ENCODE measurements at regions not wholly inside any gene's neighbourhood (a gene's known extent, or its start where the extent isn't known, plus 50 kb on each side); places are given as distances from the start of the nearest gene placed in this dataset.

GRCh38 chr4:11259837-11260236, 168.9 kb downstream of the HS3ST1 start:
- no peak for DNase-seq
- no peaks in the 10 kb centered on the region for H3K36me3 Mint-ChIP-seq (ENCODE audit: low read depth)
- POLR2A ChIA-PET: no interaction called here
- H3K9me3 Mint-ChIP-seq: no peaks in the 10 kb centered on the region
- H3K27ac Mint-ChIP-seq: no peak overlapping the region
- no peaks in the 10 kb centered on the region for H3K4me1 Mint-ChIP-seq
- CTCF ChIA-PET: no interaction called here
- H3K27me3 Mint-ChIP-seq: no peaks in the 10 kb centered on the region
- H3K4me3 Mint-ChIP-seq: no peak overlapping the region

- H3K4me3 Mint-ChIP-seq: no peak overlapping the region
- no peaks in the 10 kb centered on the region for H3K27me3 Mint-ChIP-seq
- ChIA-PET POLR2A (no interaction called here), CTCF (no interaction called here)
- no peak for DNase-seq
- H3K36me3 Mint-ChIP-seq (ENCODE audit: low read depth): no peaks in the 10 kb centered on the region
- H3K9me3 Mint-ChIP-seq: no peaks in the 10 kb centered on the region
- H3K27ac Mint-ChIP-seq: no peak overlapping the region
- peaks cover 2% of the 10 kb centered on the region for H3K4me1 Mint-ChIP-seq
These were observed 176.5 kb downstream of the HS3ST1 start for GRCh38 chr4:11252149-11252548.

GRCh38 chr4:11250510-11250909, 178.2 kb downstream of the HS3ST1 start:
- no peaks in the 10 kb centered on the region for H3K9me3 Mint-ChIP-seq
- H3K27ac Mint-ChIP-seq: no peak overlapping the region
- POLR2A ChIA-PET: no interaction called here
- H3K4me1 Mint-ChIP-seq: peaks cover 2% of the 10 kb centered on the region
- H3K27me3 Mint-ChIP-seq: no peaks in the 10 kb centered on the region
- DNase-seq: no peak
- no peaks in the 10 kb centered on the region for H3K36me3 Mint-ChIP-seq (ENCODE audit: low read depth)
- no peak overlapping the region for H3K4me3 Mint-ChIP-seq
- CTCF ChIA-PET: interaction anchor here (0.7 kb wide), 1 partner anchor 68 kb away, joined by 3 read pairs; no protein-coding TSS in a partner anchor

GRCh38 chr4:11232015-11232414, 196.7 kb downstream of the HS3ST1 start:
- H3K36me3 Mint-ChIP-seq (ENCODE audit: low read depth): no peaks in the 10 kb centered on the region
- H3K9me3 Mint-ChIP-seq: peaks cover 3% of the 10 kb centered on the region
- H3K27ac Mint-ChIP-seq: no peak overlapping the region
- no peaks in the 10 kb centered on the region for H3K4me1 Mint-ChIP-seq
- POLR2A ChIA-PET: no interaction called here
- no peak overlapping the region for H3K4me3 Mint-ChIP-seq
- DNase-seq: no peak
- CTCF ChIA-PET: no interaction called here
- H3K27me3 Mint-ChIP-seq: no peaks in the 10 kb centered on the region

- CTCF ChIA-PET: no interaction called here
- no peak overlapping the region for H3K4me3 Mint-ChIP-seq
- no peak overlapping the region for H3K27ac Mint-ChIP-seq
- peaks cover 3% of the 10 kb centered on the region for H3K9me3 Mint-ChIP-seq
- DNase-seq: no peak
- no peaks in the 10 kb centered on the region for H3K4me1 Mint-ChIP-seq
- H3K27me3 Mint-ChIP-seq: no peaks in the 10 kb centered on the region
- H3K36me3 Mint-ChIP-seq (ENCODE audit: low read depth): no peaks in the 10 kb centered on the region
- POLR2A ChIA-PET: no interaction called here
These were observed 197.8 kb downstream of the HS3ST1 start for GRCh38 chr4:11230866-11231265.

GRCh38 chr4:11228530-11228929, 200.2 kb downstream of the HS3ST1 start:
- Mint-ChIP-seq H3K27ac (no peak overlapping the region), H3K36me3 (ENCODE audit: low read depth) (no peaks in the 10 kb centered on the region), H3K4me3 (no peak overlapping the region), H3K9me3 (no peaks in the 10 kb centered on the region), H3K27me3 (no peaks in the 10 kb centered on the region), H3K4me1 (no peaks in the 10 kb centered on the region)
- ChIA-PET CTCF (no interaction called here), POLR2A (no interaction called here)
- no peak for DNase-seq

GRCh38 chr4:11223311-11223710, 205.4 kb downstream of the HS3ST1 start:
- Mint-ChIP-seq H3K27me3 (no peaks in the 10 kb centered on the region), H3K36me3 (ENCODE audit: low read depth) (no peaks in the 10 kb centered on the region), H3K4me1 (no peaks in the 10 kb centered on the region), H3K4me3 (no peak overlapping the region), H3K27ac (no peak overlapping the region), H3K9me3 (no peaks in the 10 kb centered on the region)
- POLR2A ChIA-PET: no interaction called here
- CTCF ChIA-PET: interaction anchor here (0.6 kb wide), 1 partner anchor 19 kb away, joined by 5 read pairs; no protein-coding TSS in a partner anchor
- no peak for DNase-seq

DNA sequence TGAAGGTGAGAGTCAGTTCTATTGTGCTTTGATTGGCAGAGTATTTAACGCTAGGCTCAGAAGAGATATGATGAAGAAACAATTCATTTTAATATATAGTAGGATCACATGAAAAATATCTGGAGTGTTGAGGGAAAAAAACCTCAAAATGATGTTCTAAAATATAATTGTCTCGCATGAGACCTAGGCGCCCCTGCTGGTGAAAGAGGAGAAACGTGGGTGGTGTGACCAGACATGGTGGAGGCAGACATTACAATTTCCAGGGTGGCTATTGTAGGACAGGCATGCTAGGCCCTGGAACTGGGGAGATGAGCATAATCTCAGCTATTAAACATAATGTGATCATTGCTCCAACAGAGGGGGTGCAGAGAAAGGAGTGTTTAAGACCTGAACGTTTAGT, 210.0 kb downstream of the HS3ST1 start:
- Mint-ChIP-seq H3K36me3 (ENCODE audit: low read depth) (no peaks in the 10 kb centered on the region), H3K4me3 (no peak overlapping the region), H3K27me3 (no peaks in the 10 kb centered on the region), H3K9me3 (no peaks in the 10 kb centered on the region), H3K4me1 (no peaks in the 10 kb centered on the region), H3K27ac (no peak overlapping the region)
- no peak for DNase-seq
- ChIA-PET POLR2A (no interaction called here), CTCF (no interaction called here)

DNA sequence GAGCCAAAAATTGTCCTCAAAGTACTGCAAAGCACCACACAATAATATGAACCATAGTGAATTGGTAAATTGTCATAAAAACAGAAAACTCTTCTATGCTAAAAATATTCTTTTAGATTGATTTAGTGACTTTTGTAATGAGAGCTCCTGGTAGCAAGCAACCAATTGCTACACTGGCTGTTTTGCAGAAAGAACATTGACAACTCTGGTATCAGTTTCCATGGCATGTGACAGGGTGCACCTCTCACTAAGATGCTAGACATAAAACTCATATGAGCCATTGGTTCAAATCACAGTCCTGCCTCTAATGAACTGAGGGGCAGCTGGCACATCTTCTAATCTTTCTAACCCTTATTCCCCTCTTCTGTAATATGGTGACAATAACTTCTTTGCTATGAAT, 212.2 kb downstream of the HS3ST1 start:
- Mint-ChIP-seq H3K36me3 (ENCODE audit: low read depth) (no peaks in the 10 kb centered on the region), H3K4me3 (no peak overlapping the region), H3K9me3 (no peaks in the 10 kb centered on the region), H3K27ac (no peak overlapping the region), H3K27me3 (no peaks in the 10 kb centered on the region), H3K4me1 (no peaks in the 10 kb centered on the region)
- DNase-seq: no peak
- ChIA-PET POLR2A (no interaction called here), CTCF (interaction anchor here (0.6 kb wide), 1 partner anchor 632 kb away, joined by 4 read pairs; no protein-coding TSS in a partner anchor)

DNA sequence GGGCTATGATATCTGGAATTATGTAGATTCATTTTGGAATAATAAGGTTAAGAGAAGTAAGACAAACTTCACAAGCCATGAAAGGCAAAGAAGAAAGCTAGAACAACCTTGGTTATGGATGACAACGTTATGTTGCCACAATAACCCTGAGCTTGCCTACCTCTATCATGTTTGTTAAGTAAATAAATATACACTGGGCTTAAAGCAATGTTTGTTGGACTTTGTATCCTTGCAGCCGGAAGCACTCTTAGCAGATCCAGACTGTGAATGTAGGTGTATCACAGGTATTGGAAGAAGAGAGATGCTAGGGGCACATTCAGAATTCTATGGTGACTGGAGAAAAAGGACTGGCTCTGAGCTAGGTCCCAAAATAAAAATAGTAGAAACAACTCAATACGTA, 214.4 kb downstream of the HS3ST1 start:
- H3K9me3 Mint-ChIP-seq: no peaks in the 10 kb centered on the region
- DNase-seq: no peak
- no peak overlapping the region for H3K27ac Mint-ChIP-seq
- no peaks in the 10 kb centered on the region for H3K36me3 Mint-ChIP-seq (ENCODE audit: low read depth)
- no peaks in the 10 kb centered on the region for H3K27me3 Mint-ChIP-seq
- POLR2A ChIA-PET: no interaction called here
- no peak overlapping the region for H3K4me3 Mint-ChIP-seq
- H3K4me1 Mint-ChIP-seq: no peaks in the 10 kb centered on the region
- CTCF ChIA-PET: no interaction called here

GRCh38 chr4:11209826-11210225, 218.9 kb downstream of the HS3ST1 start:
- ChIA-PET CTCF (no interaction called here), POLR2A (no interaction called here)
- Mint-ChIP-seq H3K4me3 (no peak overlapping the region), H3K9me3 (peaks cover 6% of the 10 kb centered on the region), H3K27ac (no peak overlapping the region), H3K36me3 (ENCODE audit: low read depth) (no peaks in the 10 kb centered on the region), H3K27me3 (no peaks in the 10 kb centered on the region), H3K4me1 (no peaks in the 10 kb centered on the region)
- no peak for DNase-seq

DNA sequence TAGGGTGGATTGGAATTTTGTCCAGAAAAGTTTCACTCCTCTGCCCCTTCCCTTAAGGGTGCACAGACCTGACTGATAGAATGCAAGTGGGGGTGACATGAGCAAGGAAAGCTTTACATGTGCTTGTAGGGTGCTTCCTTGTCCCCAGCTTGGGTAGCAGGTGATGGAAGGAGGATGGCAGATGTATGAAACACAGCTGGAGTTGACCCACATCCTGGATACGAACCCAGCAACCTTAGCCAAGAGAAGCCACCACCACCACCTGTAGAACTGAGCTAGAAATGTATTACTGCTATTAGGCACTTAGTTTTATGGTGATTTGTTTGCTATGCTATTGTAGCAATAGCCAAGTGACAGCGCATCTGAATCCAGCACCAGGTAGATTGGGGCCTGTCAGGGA, 227.4 kb downstream of the HS3ST1 start:
- Mint-ChIP-seq H3K4me3 (no peak overlapping the region), H3K27me3 (no peaks in the 10 kb centered on the region), H3K4me1 (no peaks in the 10 kb centered on the region), H3K36me3 (ENCODE audit: low read depth) (no peaks in the 10 kb centered on the region), H3K9me3 (peaks cover 2% of the 10 kb centered on the region), H3K27ac (no peak overlapping the region)
- no peak for DNase-seq
- ChIA-PET CTCF (no interaction called here), POLR2A (no interaction called here)

DNA sequence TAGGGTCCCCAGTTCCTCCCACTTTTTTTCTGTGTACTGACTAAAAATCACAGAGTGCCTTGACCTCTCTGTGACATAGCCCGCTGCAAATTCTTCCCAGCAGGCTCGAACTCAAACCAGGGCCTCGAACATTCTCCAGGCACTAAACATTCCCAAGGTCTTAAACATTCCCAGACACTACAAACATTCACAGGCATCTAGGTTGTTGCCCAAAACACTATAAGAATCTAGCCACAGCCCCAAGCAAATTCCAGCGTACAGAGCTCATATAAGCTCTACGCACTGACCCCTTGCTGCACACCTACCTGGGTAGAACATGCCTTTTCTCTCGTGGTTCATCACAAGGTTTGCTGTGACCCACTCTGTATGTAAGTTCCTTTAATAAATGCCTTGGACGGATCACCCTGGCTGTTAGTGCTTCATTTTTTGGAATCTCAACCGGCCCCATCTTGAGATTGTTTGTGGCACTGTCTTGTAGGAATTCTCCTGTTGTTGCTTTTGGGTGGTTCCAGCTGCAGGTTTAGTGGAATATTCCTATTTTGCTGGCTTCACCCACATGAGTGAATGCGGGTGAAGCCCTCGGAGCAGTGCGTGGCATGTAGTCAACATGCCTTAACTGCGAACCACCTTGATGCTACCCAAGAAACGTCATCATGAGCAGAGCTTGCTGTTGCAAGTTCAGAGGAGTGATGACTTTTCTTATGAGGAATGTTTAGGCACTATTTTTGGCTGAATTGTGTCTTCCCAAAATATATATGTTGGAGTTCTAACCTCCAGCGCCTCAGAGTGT, 230.0 kb downstream of the HS3ST1 start:
- Mint-ChIP-seq H3K36me3 (ENCODE audit: low read depth) (no peaks in the 10 kb centered on the region), H3K27me3 (no peaks in the 10 kb centered on the region), H3K9me3 (peaks cover 2% of the 10 kb centered on the region), H3K4me3 (no peak overlapping the region), H3K27ac (no peak overlapping the region), H3K4me1 (no peaks in the 10 kb centered on the region)
- DNase-seq: no peak
- ChIA-PET CTCF (no interaction called here), POLR2A (no interaction called here)

DNA sequence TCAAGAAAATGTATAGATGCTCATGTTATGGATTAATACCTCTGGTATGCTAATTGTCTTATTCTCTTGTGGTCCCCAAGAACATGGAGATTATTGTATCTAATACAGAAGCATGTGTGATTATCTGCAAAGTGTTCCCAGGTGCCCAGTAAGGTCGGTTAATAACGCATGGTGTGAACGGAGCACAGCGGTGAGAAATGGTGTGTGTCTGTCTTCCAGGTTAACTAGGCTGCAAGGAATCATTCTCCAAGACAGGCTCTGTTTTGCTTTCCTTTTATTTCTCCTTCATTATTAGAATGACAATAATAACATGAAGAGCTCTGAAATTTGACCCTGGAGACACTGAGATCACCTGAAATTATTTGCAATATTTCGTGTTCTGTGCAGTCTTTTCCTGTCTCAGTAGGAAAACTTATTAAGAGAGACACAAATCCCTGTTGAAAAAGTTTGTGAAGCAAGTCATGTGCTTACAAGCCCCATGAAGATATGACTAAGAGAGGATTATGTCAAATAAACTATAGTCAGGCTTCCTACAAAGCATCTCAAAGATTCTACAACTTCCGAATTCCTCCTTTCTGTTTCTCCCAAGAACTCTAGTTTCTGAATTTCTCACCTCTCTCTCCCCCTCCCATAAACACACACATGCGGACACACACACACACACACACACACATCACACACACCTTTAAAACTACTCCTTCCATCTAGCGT, 230.9 kb downstream of the HS3ST1 start:
- Mint-ChIP-seq H3K36me3 (ENCODE audit: low read depth) (no peaks in the 10 kb centered on the region), H3K27me3 (no peaks in the 10 kb centered on the region), H3K4me3 (no peak overlapping the region), H3K4me1 (no peaks in the 10 kb centered on the region), H3K9me3 (peaks cover 2% of the 10 kb centered on the region), H3K27ac (no peak overlapping the region)
- ChIA-PET POLR2A (no interaction called here), CTCF (no interaction called here)
- DNase-seq: no peak

Measured in activated CD4-positive, alpha-beta T cell treated with anti-CD3 and anti-CD28 coated beads, Interleukin-2, amount 10 ng/mL, durations not matched to agents 7 days and 5 days (primary cell).